Stimulated activated CD8-positive, alpha-beta memory T cell treated with anti-CD3 and anti-CD28 coated beads, Interleukin-4, amount 100 ng/mL, for 4 hours (primary cell): ENCODE measurements at regions not wholly inside any gene's neighbourhood (a gene's known extent, or its start where the extent isn't known, plus 50 kb on each side); places are given as distances from the start of the nearest gene placed in this dataset.

ENCODE experiments used
- DNase-seq, 2 donors: peaks; one replicate each; pipeline ENCODE4 v3.0.0-alpha.2; 2020; ENCODE audit warnings: low read depth in 2 of 2, low spot score in 1 of 2

GRCh38 chr22:27397036-27397953, 404.3 kb downstream of the MN1 start:
- DNase-seq: no peak

GRCh38 chr22:27397954-27398342, 403.6 kb downstream of the MN1 start:
- DNase-seq: no peak

GRCh38 chr22:27399161-27399560, 402.4 kb downstream of the MN1 start:
- no peak for DNase-seq

GRCh38 chr22:27400811-27401210, 400.7 kb downstream of the MN1 start:
- no peak for DNase-seq

GRCh38 chr22:27401321-27401720, 400.2 kb downstream of the MN1 start:
- DNase-seq: no peak

GRCh38 chr22:27404441-27404840, 397.1 kb downstream of the MN1 start:
- no peak for DNase-seq

- no peak for DNase-seq
These were observed 395.7 kb downstream of the MN1 start for GRCh38 chr22:27405672-27406388.

- DNase-seq: no peak
These were observed 395.1 kb downstream of the MN1 start for GRCh38 chr22:27406389-27406861.

- no peak for DNase-seq
These were observed 394.1 kb downstream of the MN1 start for GRCh38 chr22:27407369-27407985.

GRCh38 chr22:27408068-27408467, 393.5 kb downstream of the MN1 start:
- no peak for DNase-seq

GRCh38 chr22:27409299-27409698, 392.3 kb downstream of the MN1 start:
- DNase-seq: no peak

- DNase-seq: no peak
These were observed 388.6 kb downstream of the MN1 start for GRCh38 chr22:27412866-27413445.

- DNase-seq: no peak
These were observed 387.9 kb downstream of the MN1 start for GRCh38 chr22:27413702-27414101.

- DNase-seq: no peak
These were observed 384.8 kb downstream of the MN1 start for GRCh38 chr22:27416511-27417420.

GRCh38 chr22:27417421-27417814, 384.1 kb downstream of the MN1 start:
- no peak for DNase-seq

GRCh38 chr22:27418261-27418660, 383.3 kb downstream of the MN1 start:
- DNase-seq: no peak

- DNase-seq: no peak
These were observed 382.1 kb downstream of the MN1 start for GRCh38 chr22:27419473-27419872.

GRCh38 chr22:27420195-27420816, 381.2 kb downstream of the MN1 start:
- no peak for DNase-seq

GRCh38 chr22:27420817-27421361, 380.7 kb downstream of the MN1 start:
- no peak for DNase-seq

GRCh38 chr22:27422442-27422841, 379.1 kb downstream of the MN1 start:
- DNase-seq: no peak
